BE2C (cell line): ENCODE measurements at regions not wholly inside any gene's neighbourhood (a gene's known extent, or its start where the extent isn't known, plus 50 kb on each side); places are given as distances from the start of the nearest gene placed in this dataset.

ENCODE experiments used
- DNase-seq: peaks from one replicate; pipeline ENCODE4 v3.0.0-alpha.2; 2020
- H3K27me3 ChIP-seq: fragments of 250-450 bp; sonication (Bioruptor Pico); 2 replicates; pipeline ENCODE4 v1.5.1; 2020; ENCODE audit warnings: mild to moderate bottlenecking
- H3K36me3 ChIP-seq: fragments of 250-450 bp; sonication (Bioruptor Pico); 2 replicates; pipeline ENCODE4 v1.5.1; 2020; ENCODE audit warnings: mild to moderate bottlenecking
- H3K4me1 ChIP-seq: fragments of 250-450 bp; sonication (Bioruptor Pico); 2 replicates; pipeline ENCODE4 v1.5.1; 2020
- H3K4me3 ChIP-seq: 2 replicates; pipeline ENCODE4 v1.5.1; 2011; ENCODE audit warnings: low read depth, low read length
- H3K9me3 ChIP-seq: fragments of 250-450 bp; sonication (Bioruptor Pico); 2 replicates; pipeline ENCODE4 v1.5.1; 2020
- TF ChIP-seq, protein P1 (sequence below): IDR thresholded peaks from 2 replicates; pipeline ENCODE4 v1.5.1; 2012; ENCODE audit warnings: mild to moderate bottlenecking, low read depth, low read length

DNA sequence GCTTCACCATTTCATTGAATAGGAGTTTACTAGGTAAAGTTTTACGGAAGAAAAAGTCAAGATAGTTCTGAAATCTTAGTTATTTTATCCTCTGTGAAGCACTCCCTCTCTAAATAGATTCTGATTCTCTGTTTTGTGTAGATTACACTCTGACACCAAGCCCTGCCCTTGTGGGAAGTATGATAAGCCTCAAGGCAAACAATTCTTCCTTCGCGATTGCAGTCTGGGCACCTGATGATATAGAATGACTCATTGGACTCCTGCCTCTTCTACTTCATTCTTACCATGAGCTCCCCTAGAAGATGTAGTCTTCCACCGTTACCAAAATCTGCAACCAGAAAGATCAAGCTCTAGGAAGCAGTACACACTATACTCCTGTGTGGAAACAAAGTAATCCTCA is 626.9 kb upstream of the PTGER4 start:
- H3K4me1 ChIP-seq = no peaks in the 10 kb centered on the region
- no peak overlapping the region for H3K4me3 ChIP-seq
- H3K9me3 ChIP-seq = no peaks in the 10 kb centered on the region
- TF ChIP-seq, protein P1, sequence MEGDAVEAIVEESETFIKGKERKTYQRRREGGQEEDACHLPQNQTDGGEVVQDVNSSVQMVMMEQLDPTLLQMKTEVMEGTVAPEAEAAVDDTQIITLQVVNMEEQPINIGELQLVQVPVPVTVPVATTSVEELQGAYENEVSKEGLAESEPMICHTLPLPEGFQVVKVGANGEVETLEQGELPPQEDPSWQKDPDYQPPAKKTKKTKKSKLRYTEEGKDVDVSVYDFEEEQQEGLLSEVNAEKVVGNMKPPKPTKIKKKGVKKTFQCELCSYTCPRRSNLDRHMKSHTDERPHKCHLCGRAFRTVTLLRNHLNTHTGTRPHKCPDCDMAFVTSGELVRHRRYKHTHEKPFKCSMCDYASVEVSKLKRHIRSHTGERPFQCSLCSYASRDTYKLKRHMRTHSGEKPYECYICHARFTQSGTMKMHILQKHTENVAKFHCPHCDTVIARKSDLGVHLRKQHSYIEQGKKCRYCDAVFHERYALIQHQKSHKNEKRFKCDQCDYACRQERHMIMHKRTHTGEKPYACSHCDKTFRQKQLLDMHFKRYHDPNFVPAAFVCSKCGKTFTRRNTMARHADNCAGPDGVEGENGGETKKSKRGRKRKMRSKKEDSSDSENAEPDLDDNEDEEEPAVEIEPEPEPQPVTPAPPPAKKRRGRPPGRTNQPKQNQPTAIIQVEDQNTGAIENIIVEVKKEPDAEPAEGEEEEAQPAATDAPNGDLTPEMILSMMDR = no peak
- H3K36me3 ChIP-seq = no peaks in the 10 kb centered on the region
- H3K27me3 ChIP-seq = no peaks in the 10 kb centered on the region
- no peak for DNase-seq

DNA sequence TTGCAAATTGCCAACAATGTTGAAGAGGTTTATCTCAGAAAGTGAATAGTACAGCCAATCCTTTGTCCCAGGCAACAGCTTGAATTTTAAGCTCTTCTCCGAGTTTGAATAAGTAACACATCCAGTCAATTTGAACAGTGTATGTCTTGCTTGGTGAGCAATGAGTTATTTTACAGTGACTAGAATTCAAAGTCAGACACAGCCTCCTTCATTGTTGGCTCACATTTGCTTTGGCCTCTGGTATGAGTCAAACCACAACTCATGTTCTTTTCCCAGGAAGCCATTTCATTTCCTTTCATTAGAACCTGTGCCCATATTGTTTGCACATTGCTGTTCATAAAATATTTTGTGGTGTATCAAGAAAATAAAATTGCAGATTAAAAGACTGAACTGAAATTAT is 622.0 kb upstream of the DAB2 start:
- Histone ChIP-seq H3K36me3 (no peaks in the 10 kb centered on the region), H3K4me1 (no peaks in the 10 kb centered on the region), H3K27me3 (no peaks in the 10 kb centered on the region), H3K4me3 (no peak overlapping the region), H3K9me3 (no peaks in the 10 kb centered on the region)
- TF ChIP-seq, protein P1 = no peak
- DNase-seq = no peak

DNA sequence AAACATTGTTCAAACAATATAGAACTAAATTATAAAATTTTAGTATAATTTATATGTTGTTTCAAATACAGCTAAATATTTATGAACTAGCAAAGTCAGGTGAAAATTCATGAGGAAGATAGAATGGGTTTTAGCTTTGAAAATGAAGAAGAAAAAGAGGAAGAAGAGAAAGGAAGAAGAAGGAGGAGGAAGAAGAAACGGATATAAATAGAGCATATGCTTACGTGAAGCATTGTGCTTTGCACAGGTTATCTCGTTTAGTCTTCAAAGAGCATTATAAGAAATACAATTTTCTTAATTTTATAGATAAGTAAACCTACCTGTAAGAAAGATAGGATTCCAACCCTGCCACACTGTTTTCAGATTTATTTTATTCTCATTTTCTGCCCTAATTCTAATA is 620.6 kb upstream of the DAB2 start:
- TF ChIP-seq, protein P1 = no peak
- Histone ChIP-seq H3K4me1 (no peaks in the 10 kb centered on the region), H3K36me3 (no peaks in the 10 kb centered on the region), H3K4me3 (no peak overlapping the region), H3K9me3 (no peaks in the 10 kb centered on the region), H3K27me3 (no peaks in the 10 kb centered on the region)
- DNase-seq = no peak

DNA sequence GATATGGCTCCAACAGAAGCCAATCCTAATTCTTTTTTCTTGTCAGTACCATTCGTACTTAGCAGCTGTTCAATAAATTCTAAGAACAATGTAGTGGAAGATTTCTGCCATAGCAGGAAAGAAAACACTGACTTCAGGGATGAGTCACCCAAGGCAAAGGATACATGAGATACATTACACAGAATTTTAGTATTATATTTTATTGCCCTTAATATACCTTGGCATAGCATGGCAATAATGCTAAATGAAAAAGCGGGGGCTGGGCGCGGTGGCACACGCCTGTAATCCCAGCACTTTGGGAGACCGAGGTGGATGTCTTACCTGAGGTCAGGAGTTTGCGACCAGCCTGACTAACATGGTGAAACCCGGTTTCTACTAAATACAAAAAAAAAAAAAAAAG is 619.1 kb upstream of the DAB2 start:
- Histone ChIP-seq H3K27me3 (no peaks in the 10 kb centered on the region), H3K36me3 (no peaks in the 10 kb centered on the region), H3K9me3 (no peaks in the 10 kb centered on the region), H3K4me1 (no peaks in the 10 kb centered on the region), H3K4me3 (no peak overlapping the region)
- no peak for DNase-seq
- TF ChIP-seq, protein P1 = no peak

DNA sequence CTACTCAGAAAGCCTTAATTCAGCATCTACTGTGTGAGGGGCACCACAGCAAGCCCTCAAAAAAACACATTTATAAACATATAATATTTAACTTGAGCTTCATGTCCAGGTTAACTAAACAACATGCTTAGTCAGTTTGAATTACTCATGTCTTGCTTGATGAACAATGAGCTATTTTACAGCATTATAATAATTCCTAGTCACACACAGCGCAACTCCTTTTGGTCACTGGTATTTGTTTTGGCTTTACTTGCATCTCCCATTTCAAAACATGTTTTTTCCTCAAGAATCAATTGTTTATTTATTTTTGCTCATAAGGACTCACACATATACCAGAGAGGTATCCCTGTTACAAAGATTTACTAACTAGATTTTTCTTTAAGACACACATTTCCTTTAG is 616.7 kb upstream of the DAB2 start:
- H3K36me3 ChIP-seq = no peaks in the 10 kb centered on the region
- TF ChIP-seq, protein P1 = no peak
- DNase-seq = no peak
- no peaks in the 10 kb centered on the region for H3K9me3 ChIP-seq
- no peaks in the 10 kb centered on the region for H3K4me1 ChIP-seq
- H3K4me3 ChIP-seq = no peak overlapping the region
- no peaks in the 10 kb centered on the region for H3K27me3 ChIP-seq

DNA sequence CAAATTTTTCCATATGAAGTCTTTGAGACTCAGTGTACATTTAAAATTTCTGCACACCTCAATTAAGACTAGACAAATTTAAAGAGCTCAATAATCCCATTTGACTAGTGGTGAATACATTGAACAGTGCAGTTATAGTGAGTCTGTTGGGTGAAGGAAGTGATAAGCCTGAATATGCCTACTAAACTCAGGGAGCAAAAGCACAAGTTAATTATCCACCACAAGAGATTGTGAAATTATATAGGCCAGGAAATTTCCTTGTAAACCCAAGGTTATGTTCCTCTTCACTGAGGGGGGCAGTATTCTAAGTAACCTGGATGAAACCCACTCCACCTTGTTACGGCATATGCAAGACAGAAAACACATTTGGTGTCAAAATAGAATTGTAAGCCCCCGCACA is 612.9 kb upstream of the DAB2 start:
- no peak for DNase-seq
- H3K27me3 ChIP-seq = no peaks in the 10 kb centered on the region
- H3K9me3 ChIP-seq = no peaks in the 10 kb centered on the region
- no peak overlapping the region for H3K4me3 ChIP-seq
- TF ChIP-seq, protein P1 = no peak
- H3K4me1 ChIP-seq = no peaks in the 10 kb centered on the region
- no peaks in the 10 kb centered on the region for H3K36me3 ChIP-seq
